NT2/D1 (cell line): ENCODE measurements at regions not wholly inside any gene's neighbourhood (a gene's known extent, or its start where the extent isn't known, plus 50 kb on each side); places are given as distances from the start of the nearest gene placed in this dataset.

ENCODE experiments used
- DNase-seq: peaks from one replicate; pipeline ENCODE4 v3.0.0-alpha.2; 2011; ENCODE audit warnings: low read depth, low spot score
- H3K27me3 ChIP-seq: 2 replicates; pipeline ENCODE4 v1.6.0; 2011; ENCODE audit warnings: mild to moderate bottlenecking; ENCODE audit not compliant: insufficient read length, insufficient read depth
- H3K36me3 ChIP-seq: 2 replicates; pipeline ENCODE4 v1.6.1; 2011; ENCODE audit warnings: mild to moderate bottlenecking, low read length, mixed read lengths; ENCODE audit not compliant: insufficient read depth, insufficient read length
- H3K4me1 ChIP-seq: 2 replicates; pipeline ENCODE4 v1.5.1; 2011; ENCODE audit not compliant: insufficient read depth, insufficient read length
- H3K4me3 ChIP-seq: 2 replicates; pipeline ENCODE4 v1.5.1; 2011; ENCODE audit warnings: low read depth; ENCODE audit not compliant: insufficient read length
- H3K9ac ChIP-seq: 2 replicates; pipeline ENCODE4 v1.6.0; 2011; ENCODE audit warnings: low read depth; ENCODE audit not compliant: insufficient read length
- H3K9me3 ChIP-seq: 2 replicates; pipeline ENCODE4 v1.5.1; 2011; ENCODE audit warnings: mild to moderate bottlenecking, low read length; ENCODE audit not compliant: insufficient read depth
- SUZ12 ChIP-seq: IDR thresholded peaks from 2 replicates; pipeline ENCODE4 v1.6.1; 2011; ENCODE audit not compliant: insufficient read length, insufficient read depth; ENCODE audit errors: extremely low read depth
- YY1 ChIP-seq: IDR thresholded peaks from 2 replicates; pipeline ENCODE4 v1.6.1; 2011; ENCODE audit not compliant: insufficient read length, insufficient read depth
- ZNF274 ChIP-seq: IDR thresholded peaks from 2 replicates; pipeline ENCODE4 v1.6.1; 2011; ENCODE audit warnings: mild to moderate bottlenecking, low read depth, low read length

GRCh38 chr5:68720884-68721610 is 372.8 kb upstream of the SLC30A5 start:
- no peaks in the 10 kb centered on the region for H3K4me1 ChIP-seq
- no peak for DNase-seq
- no peaks in the 10 kb centered on the region for H3K27me3 ChIP-seq
- no peaks in the 10 kb centered on the region for H3K9me3 ChIP-seq
- no peak overlapping the region for H3K9ac ChIP-seq
- H3K36me3 ChIP-seq: no peaks in the 10 kb centered on the region
- H3K4me3 ChIP-seq: no peak overlapping the region
- TF ChIP-seq YY1 (no peak), ZNF274 (no peak), SUZ12 (no peak)

- H3K27me3 ChIP-seq: no peaks in the 10 kb centered on the region
- TF ChIP-seq ZNF274 (no peak), SUZ12 (no peak), YY1 (no peak)
- no peak overlapping the region for H3K4me3 ChIP-seq
- DNase-seq: no peak
- H3K9me3 ChIP-seq: no peaks in the 10 kb centered on the region
- no peaks in the 10 kb centered on the region for H3K36me3 ChIP-seq
- no peaks in the 10 kb centered on the region for H3K4me1 ChIP-seq
- no peak overlapping the region for H3K9ac ChIP-seq
Observed at GRCh38 chr5:68722357-68722756, 371.5 kb upstream of the SLC30A5 start.

GRCh38 chr5:68725905-68726683 is 367.7 kb upstream of the SLC30A5 start:
- DNase-seq: no peak
- Histone ChIP-seq H3K36me3 (no peaks in the 10 kb centered on the region), H3K4me3 (no peak overlapping the region), H3K27me3 (no peaks in the 10 kb centered on the region), H3K9ac (no peak overlapping the region), H3K4me1 (no peaks in the 10 kb centered on the region), H3K9me3 (no peaks in the 10 kb centered on the region)
- TF ChIP-seq YY1 (no peak), ZNF274 (no peak), SUZ12 (no peak)

- H3K4me3 ChIP-seq: no peak overlapping the region
- H3K27me3 ChIP-seq: no peaks in the 10 kb centered on the region
- TF ChIP-seq SUZ12: no peak
- TF ChIP-seq ZNF274: no peak
- no peak for TF ChIP-seq YY1
- H3K9ac ChIP-seq: no peak overlapping the region
- no peaks in the 10 kb centered on the region for H3K4me1 ChIP-seq
- DNase-seq: no peak
- H3K9me3 ChIP-seq: no peaks in the 10 kb centered on the region
- H3K36me3 ChIP-seq: no peaks in the 10 kb centered on the region
Observed at GRCh38 chr5:68727931-68728330, 365.9 kb upstream of the SLC30A5 start.

- Histone ChIP-seq H3K36me3 (no peaks in the 10 kb centered on the region), H3K27me3 (no peaks in the 10 kb centered on the region), H3K4me1 (no peaks in the 10 kb centered on the region), H3K9me3 (no peaks in the 10 kb centered on the region), H3K4me3 (no peak overlapping the region), H3K9ac (no peak overlapping the region)
- TF ChIP-seq SUZ12 (no peak), ZNF274 (no peak), YY1 (no peak)
- DNase-seq: no peak
Observed at GRCh38 chr5:68729678-68730077, 364.1 kb upstream of the SLC30A5 start.

- H3K4me3 ChIP-seq: no peak overlapping the region
- no peak for TF ChIP-seq SUZ12
- TF ChIP-seq ZNF274: no peak
- no peak for TF ChIP-seq YY1
- H3K9me3 ChIP-seq: no peaks in the 10 kb centered on the region
- no peak for DNase-seq
- H3K27me3 ChIP-seq: no peaks in the 10 kb centered on the region
- no peak overlapping the region for H3K9ac ChIP-seq
- no peaks in the 10 kb centered on the region for H3K36me3 ChIP-seq
- H3K4me1 ChIP-seq: no peaks in the 10 kb centered on the region
Observed at GRCh38 chr5:68730220-68730978, 363.4 kb upstream of the SLC30A5 start.

GRCh38 chr5:68730979-68731654 is 362.7 kb upstream of the SLC30A5 start:
- Histone ChIP-seq H3K9me3 (no peaks in the 10 kb centered on the region), H3K27me3 (no peaks in the 10 kb centered on the region), H3K4me3 (no peak overlapping the region), H3K9ac (no peak overlapping the region), H3K4me1 (no peaks in the 10 kb centered on the region), H3K36me3 (no peaks in the 10 kb centered on the region)
- TF ChIP-seq ZNF274 (no peak), YY1 (no peak), SUZ12 (no peak)
- DNase-seq: no peak
